Kidney epithelial cell (primary cell): ENCODE measurements at regions not wholly inside any gene's neighbourhood (a gene's known extent, or its start where the extent isn't known, plus 50 kb on each side); places are given as distances from the start of the nearest gene placed in this dataset.

ENCODE experiments used
- DNase-seq: peaks from one replicate; pipeline ENCODE4 v3.0.0-alpha.2; 2010; ENCODE audit warnings: low read depth
- H3K27me3 ChIP-seq: 2 replicates; pipeline ENCODE4 v1.6.0; 2011; ENCODE audit warnings: low read length; ENCODE audit not compliant: control insufficient read depth, insufficient read depth
- H3K36me3 ChIP-seq: 2 replicates; pipeline ENCODE4 v1.5.1; 2011; ENCODE audit warnings: low read length; ENCODE audit not compliant: control insufficient read depth, insufficient read depth
- H3K4me3 ChIP-seq: 2 replicates; pipeline ENCODE4 v1.5.1; 2011; ENCODE audit warnings: low read depth, mild to moderate bottlenecking, control low read depth, low read length
- TF ChIP-seq, protein P1 (sequence below): IDR thresholded peaks from 2 replicates; pipeline ENCODE4 v1.5.1; 2011; ENCODE audit warnings: mild to moderate bottlenecking, moderate library complexity, low read length, control low read depth, inconsistent platforms; ENCODE audit not compliant: insufficient read depth, poor library complexity, severe bottlenecking

DNA sequence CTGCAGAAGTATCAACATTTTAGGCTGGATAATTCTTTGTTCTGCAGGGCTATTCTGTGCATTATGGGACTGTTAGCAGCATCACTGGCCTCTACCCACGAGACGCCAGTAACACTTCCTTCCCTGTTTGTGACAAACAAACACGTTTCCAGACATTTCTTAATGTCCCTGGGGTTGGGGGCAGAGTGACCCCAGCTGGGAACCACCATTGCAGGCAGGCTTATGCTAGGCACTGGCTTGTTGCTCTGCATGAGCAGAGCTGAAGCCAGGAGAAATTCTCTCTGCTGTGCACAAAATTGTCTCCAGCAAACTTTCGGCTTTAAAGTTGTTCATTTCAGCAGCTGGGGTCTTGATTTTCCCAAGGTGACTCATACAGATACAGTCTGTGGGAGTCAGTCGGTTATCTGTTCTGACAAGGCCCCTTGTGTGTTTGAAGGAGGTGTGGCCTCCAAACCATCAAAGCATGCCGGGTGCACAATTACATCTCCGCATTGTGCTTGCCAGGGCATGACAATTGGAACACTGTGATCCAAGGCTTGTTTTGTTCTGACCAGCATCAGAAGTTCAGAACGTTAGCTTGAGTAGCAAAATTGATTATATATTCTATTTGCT, 156.4 kb upstream of the BOD1L1 start:
- no peaks in the 10 kb centered on the region for H3K36me3 ChIP-seq
- no peaks in the 10 kb centered on the region for H3K27me3 ChIP-seq
- DNase-seq = peak; percentile 67
- no peak overlapping the region for H3K4me3 ChIP-seq
- TF ChIP-seq, protein P1, sequence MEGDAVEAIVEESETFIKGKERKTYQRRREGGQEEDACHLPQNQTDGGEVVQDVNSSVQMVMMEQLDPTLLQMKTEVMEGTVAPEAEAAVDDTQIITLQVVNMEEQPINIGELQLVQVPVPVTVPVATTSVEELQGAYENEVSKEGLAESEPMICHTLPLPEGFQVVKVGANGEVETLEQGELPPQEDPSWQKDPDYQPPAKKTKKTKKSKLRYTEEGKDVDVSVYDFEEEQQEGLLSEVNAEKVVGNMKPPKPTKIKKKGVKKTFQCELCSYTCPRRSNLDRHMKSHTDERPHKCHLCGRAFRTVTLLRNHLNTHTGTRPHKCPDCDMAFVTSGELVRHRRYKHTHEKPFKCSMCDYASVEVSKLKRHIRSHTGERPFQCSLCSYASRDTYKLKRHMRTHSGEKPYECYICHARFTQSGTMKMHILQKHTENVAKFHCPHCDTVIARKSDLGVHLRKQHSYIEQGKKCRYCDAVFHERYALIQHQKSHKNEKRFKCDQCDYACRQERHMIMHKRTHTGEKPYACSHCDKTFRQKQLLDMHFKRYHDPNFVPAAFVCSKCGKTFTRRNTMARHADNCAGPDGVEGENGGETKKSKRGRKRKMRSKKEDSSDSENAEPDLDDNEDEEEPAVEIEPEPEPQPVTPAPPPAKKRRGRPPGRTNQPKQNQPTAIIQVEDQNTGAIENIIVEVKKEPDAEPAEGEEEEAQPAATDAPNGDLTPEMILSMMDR = no peak

DNA sequence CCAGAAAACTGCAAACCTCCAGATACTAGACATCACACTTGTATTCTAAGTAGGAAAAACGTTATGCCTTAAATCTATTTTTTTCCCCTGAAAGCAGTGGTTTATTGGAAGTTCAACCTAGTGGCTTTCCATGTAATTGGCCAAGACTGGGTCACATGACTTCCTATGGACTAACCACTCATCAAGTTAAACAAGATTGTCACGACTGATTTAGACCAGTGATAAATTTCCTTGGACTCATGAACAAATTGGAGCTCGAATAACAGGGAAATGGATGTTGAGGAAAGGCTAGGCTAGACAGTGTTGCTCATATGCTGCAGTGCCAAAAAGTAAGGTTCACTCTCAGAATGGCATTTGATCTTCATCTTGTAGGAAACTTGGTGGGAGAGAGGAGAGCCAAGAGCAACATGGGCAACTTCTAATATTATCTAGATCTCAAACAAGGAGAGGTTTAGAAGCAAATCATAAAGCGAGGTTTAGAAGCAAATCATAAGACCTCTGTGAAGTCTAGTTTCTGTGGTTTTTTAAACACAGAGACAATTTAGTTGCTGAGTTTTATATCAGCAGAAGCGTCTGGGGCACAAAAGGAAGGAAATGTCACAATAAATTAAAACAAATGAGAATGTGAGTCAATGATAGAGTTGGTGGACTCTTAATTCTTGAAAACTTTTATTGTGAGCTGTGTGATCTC, 165.6 kb upstream of the BOD1L1 start:
- Histone ChIP-seq H3K4me3 (no peak overlapping the region), H3K27me3 (no peaks in the 10 kb centered on the region), H3K36me3 (no peaks in the 10 kb centered on the region)
- TF ChIP-seq, protein P1 = no peak
- no peak for DNase-seq

GRCh38 chr4:13794819-13795565, 167.5 kb upstream of the BOD1L1 start:
- H3K4me3 ChIP-seq = no peak overlapping the region
- TF ChIP-seq, protein P1 = no peak

GRCh38 chr4:13797061-13797460, 169.5 kb upstream of the BOD1L1 start:
- DNase-seq = no peak
- TF ChIP-seq, protein P1 = no peak
- H3K4me3 ChIP-seq = no peak overlapping the region

More at GRCh38 chr4:13794819-13795565, 167.5 kb upstream of the BOD1L1 start:
- no peaks in the 10 kb centered on the region for H3K36me3 ChIP-seq
- DNase-seq = no peak
- H3K27me3 ChIP-seq = no peaks in the 10 kb centered on the region

DNA sequence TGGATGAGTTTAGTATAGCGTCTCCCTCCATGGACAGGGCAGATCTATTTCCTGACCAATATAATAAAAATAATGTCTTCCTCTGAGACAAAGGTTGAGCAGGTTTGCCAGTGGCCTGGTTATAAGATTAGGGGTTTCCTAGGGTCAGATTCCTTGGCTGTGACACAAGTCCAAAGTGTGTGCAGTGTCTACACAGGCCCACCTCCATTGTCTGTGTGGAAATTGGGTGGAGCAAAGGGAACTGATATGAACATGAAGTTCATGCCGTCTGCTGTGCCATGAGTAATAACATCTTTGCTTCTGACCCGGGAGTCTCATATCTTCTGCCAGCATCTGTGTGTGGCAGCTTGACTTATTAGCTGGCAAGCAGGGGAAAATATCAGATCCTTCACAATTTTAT, 187.7 kb upstream of the BOD1L1 start:
- TF ChIP-seq, protein P1 = no peak
- no peaks in the 10 kb centered on the region for H3K27me3 ChIP-seq
- H3K36me3 ChIP-seq = no peaks in the 10 kb centered on the region
- H3K4me3 ChIP-seq = no peak overlapping the region
- DNase-seq = no peak

More at GRCh38 chr4:13797061-13797460, 169.5 kb upstream of the BOD1L1 start:
- Histone ChIP-seq H3K27me3 (no peaks in the 10 kb centered on the region), H3K36me3 (no peaks in the 10 kb centered on the region)
